ENCODE measurements at regions not wholly inside any gene's neighbourhood (a gene's known extent, or its start where the extent isn't known, plus 50 kb on each side); places are given as distances from the start of the nearest gene placed in this dataset.

GRCh38 chr10:65325913-65326312 is 1599.9 kb upstream of the LRRTM3 start:
- peaks cover 16% of the 10 kb centered on the region for H3K4me1 ChIP-seq (ENCODE audit: control insufficient read depth, insufficient read depth, low read length)
- no peaks in the 10 kb centered on the region for H3K9me3 ChIP-seq (ENCODE audit: control insufficient read depth, insufficient read depth, low read length)
- H3K9ac ChIP-seq (ENCODE audit: low read depth, low read length) = peak overlapping the region; percentile 22; the same call in 1 of the 2 replicates
- H3K27ac ChIP-seq (ENCODE audit: low read depth, low read length) = peak overlapping the region; percentile 80
- peak overlapping the region; percentile 30; the same call in 1 of the 2 replicates for H3K4me3 ChIP-seq (ENCODE audit: low read depth, low read length)
- H3K27me3 ChIP-seq (ENCODE audit: control insufficient read depth, insufficient read depth, low read length) = no peaks in the 10 kb centered on the region
- H3K36me3 ChIP-seq (ENCODE audit: control insufficient read depth, insufficient read depth, low read length) = no peaks in the 10 kb centered on the region

- H3K27me3 ChIP-seq (ENCODE audit: control insufficient read depth, insufficient read depth, low read length) = no peaks in the 10 kb centered on the region
Observed at GRCh38 chr10:65328486-65328885, 1597.3 kb upstream of the LRRTM3 start.

DNA sequence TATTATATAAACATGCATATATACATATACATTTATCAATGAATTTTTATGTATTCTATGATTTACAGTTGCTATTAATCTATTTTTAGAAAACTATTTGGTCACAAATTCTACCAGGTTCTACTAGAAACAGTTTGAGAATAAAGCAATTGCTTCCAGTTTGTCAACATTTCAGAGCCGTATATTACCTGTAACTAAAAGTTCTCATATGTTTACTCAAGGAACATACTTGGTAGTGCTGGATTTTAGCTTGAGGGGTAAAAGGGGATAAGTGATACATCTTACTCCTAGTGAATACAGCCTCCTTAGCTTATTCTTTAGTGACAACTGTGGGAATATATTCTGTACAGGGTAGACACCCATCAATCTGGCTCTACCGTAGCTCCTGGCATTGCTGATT is 1590.5 kb upstream of the LRRTM3 start:
- H3K27me3 ChIP-seq (ENCODE audit: control insufficient read depth, insufficient read depth, low read length) = no peaks in the 10 kb centered on the region
- no peak overlapping the region for H3K4me3 ChIP-seq (ENCODE audit: low read depth, low read length)
- H3K9me3 ChIP-seq (ENCODE audit: control insufficient read depth, insufficient read depth, low read length) = no peaks in the 10 kb centered on the region
- H3K9ac ChIP-seq (ENCODE audit: low read depth, low read length) = no peak overlapping the region
- H3K36me3 ChIP-seq (ENCODE audit: control insufficient read depth, insufficient read depth, low read length) = no peaks in the 10 kb centered on the region
- H3K4me1 ChIP-seq (ENCODE audit: control insufficient read depth, insufficient read depth, low read length) = no peaks in the 10 kb centered on the region
- no peak overlapping the region for H3K27ac ChIP-seq (ENCODE audit: low read depth, low read length)

More at GRCh38 chr10:65328486-65328885, 1597.3 kb upstream of the LRRTM3 start:
- no peaks in the 10 kb centered on the region for H3K36me3 ChIP-seq (ENCODE audit: control insufficient read depth, insufficient read depth, low read length)
- no peak overlapping the region for H3K4me3 ChIP-seq (ENCODE audit: low read depth, low read length)
- H3K9me3 ChIP-seq (ENCODE audit: control insufficient read depth, insufficient read depth, low read length) = no peaks in the 10 kb centered on the region
- H3K4me1 ChIP-seq (ENCODE audit: control insufficient read depth, insufficient read depth, low read length) = peaks cover 16% of the 10 kb centered on the region
- no peak overlapping the region for H3K9ac ChIP-seq (ENCODE audit: low read depth, low read length)
- H3K27ac ChIP-seq (ENCODE audit: low read depth, low read length) = no peak overlapping the region

GRCh38 chr10:65340340-65340739 is 1585.5 kb upstream of the LRRTM3 start:
- Histone ChIP-seq H3K36me3 (ENCODE audit: control insufficient read depth, insufficient read depth, low read length) (no peaks in the 10 kb centered on the region), H3K4me1 (ENCODE audit: control insufficient read depth, insufficient read depth, low read length) (no peaks in the 10 kb centered on the region), H3K9ac (ENCODE audit: low read depth, low read length) (no peak overlapping the region), H3K27ac (ENCODE audit: low read depth, low read length) (no peak overlapping the region), H3K27me3 (ENCODE audit: control insufficient read depth, insufficient read depth, low read length) (no peaks in the 10 kb centered on the region), H3K4me3 (ENCODE audit: low read depth, low read length) (no peak overlapping the region), H3K9me3 (ENCODE audit: control insufficient read depth, insufficient read depth, low read length) (no peaks in the 10 kb centered on the region)

DNA sequence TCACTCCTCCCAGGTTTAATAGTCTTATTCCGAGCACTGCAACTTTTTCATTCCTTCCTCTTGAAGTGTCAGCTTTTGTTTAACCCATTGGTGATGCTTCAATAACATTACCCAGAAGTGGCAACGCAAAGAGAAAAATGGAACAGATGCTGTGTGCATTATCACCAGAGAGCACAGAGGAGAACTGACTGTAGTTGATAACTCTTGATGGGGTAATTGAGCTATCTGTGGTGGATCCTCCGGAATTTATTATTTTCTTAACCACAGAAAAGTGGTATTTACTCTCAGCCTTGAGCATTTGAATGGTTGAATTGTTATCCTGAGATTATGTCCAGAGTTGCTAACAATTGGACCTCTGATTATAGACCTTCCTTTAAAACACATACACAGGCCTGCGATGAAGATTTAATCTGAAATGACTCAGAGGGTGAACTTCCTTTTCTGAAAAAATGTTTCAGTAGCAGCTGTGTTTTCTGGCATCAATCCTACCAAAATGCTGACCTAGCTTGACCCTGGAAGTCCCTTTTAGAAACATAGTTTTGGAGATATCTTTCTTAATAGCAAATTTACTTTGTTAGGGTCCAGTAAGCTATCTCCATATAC is 1584.4 kb upstream of the LRRTM3 start:
- H3K9ac ChIP-seq (ENCODE audit: low read depth, low read length) = no peak overlapping the region

GRCh38 chr10:65342245-65342644 is 1583.6 kb upstream of the LRRTM3 start:
- no peaks in the 10 kb centered on the region for H3K4me1 ChIP-seq (ENCODE audit: control insufficient read depth, insufficient read depth, low read length)
- no peaks in the 10 kb centered on the region for H3K9me3 ChIP-seq (ENCODE audit: control insufficient read depth, insufficient read depth, low read length)
- no peaks in the 10 kb centered on the region for H3K27me3 ChIP-seq (ENCODE audit: control insufficient read depth, insufficient read depth, low read length)
- no peak overlapping the region for H3K9ac ChIP-seq (ENCODE audit: low read depth, low read length)
- H3K27ac ChIP-seq (ENCODE audit: low read depth, low read length) = no peak overlapping the region
- no peak overlapping the region for H3K4me3 ChIP-seq (ENCODE audit: low read depth, low read length)
- H3K36me3 ChIP-seq (ENCODE audit: control insufficient read depth, insufficient read depth, low read length) = no peaks in the 10 kb centered on the region

More for the DNA sequence above, 1584.4 kb upstream of the LRRTM3 start:
- no peaks in the 10 kb centered on the region for H3K9me3 ChIP-seq (ENCODE audit: control insufficient read depth, insufficient read depth, low read length)
- H3K4me3 ChIP-seq (ENCODE audit: low read depth, low read length) = no peak overlapping the region
- H3K27ac ChIP-seq (ENCODE audit: low read depth, low read length) = no peak overlapping the region
- no peaks in the 10 kb centered on the region for H3K27me3 ChIP-seq (ENCODE audit: control insufficient read depth, insufficient read depth, low read length)
- no peaks in the 10 kb centered on the region for H3K4me1 ChIP-seq (ENCODE audit: control insufficient read depth, insufficient read depth, low read length)
- no peaks in the 10 kb centered on the region for H3K36me3 ChIP-seq (ENCODE audit: control insufficient read depth, insufficient read depth, low read length)

DNA sequence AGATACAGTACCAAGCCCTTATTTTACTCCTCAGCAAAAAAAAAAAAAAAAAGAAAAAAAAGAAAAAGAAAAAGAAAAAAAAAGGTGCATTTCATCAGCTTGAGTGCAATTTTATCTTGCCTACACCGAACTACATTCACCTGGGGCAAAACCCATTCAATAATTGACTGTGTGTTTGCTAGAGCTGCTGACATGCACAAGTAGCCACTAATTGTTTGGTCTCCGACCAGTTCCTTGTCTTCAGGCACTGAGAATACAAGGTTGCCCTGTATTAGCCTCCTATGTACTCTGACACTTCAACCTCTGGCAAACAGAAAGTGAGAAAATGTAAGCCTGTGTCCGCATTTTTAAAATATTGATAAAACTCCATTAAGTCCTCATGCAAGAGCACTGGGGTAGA is 1579.4 kb upstream of the LRRTM3 start:
- no peaks in the 10 kb centered on the region for H3K36me3 ChIP-seq (ENCODE audit: control insufficient read depth, insufficient read depth, low read length)
- peaks cover 3% of the 10 kb centered on the region; the same call in 1 of the 2 replicates for H3K4me1 ChIP-seq (ENCODE audit: control insufficient read depth, insufficient read depth, low read length)
- H3K9ac ChIP-seq (ENCODE audit: low read depth, low read length) = no peak overlapping the region
- no peak overlapping the region for H3K4me3 ChIP-seq (ENCODE audit: low read depth, low read length)
- H3K27me3 ChIP-seq (ENCODE audit: control insufficient read depth, insufficient read depth, low read length) = no peaks in the 10 kb centered on the region
- no peak overlapping the region for H3K27ac ChIP-seq (ENCODE audit: low read depth, low read length)
- H3K9me3 ChIP-seq (ENCODE audit: control insufficient read depth, insufficient read depth, low read length) = no peaks in the 10 kb centered on the region

GRCh38 chr10:65348637-65349036 is 1577.2 kb upstream of the LRRTM3 start:
- Histone ChIP-seq H3K9me3 (ENCODE audit: control insufficient read depth, insufficient read depth, low read length) (no peaks in the 10 kb centered on the region), H3K36me3 (ENCODE audit: control insufficient read depth, insufficient read depth, low read length) (no peaks in the 10 kb centered on the region), H3K27ac (ENCODE audit: low read depth, low read length) (no peak overlapping the region), H3K4me3 (ENCODE audit: low read depth, low read length) (no peak overlapping the region), H3K9ac (ENCODE audit: low read depth, low read length) (no peak overlapping the region), H3K4me1 (ENCODE audit: control insufficient read depth, insufficient read depth, low read length) (peaks cover 3% of the 10 kb centered on the region; the same call in 1 of the 2 replicates), H3K27me3 (ENCODE audit: control insufficient read depth, insufficient read depth, low read length) (no peaks in the 10 kb centered on the region)

DNA sequence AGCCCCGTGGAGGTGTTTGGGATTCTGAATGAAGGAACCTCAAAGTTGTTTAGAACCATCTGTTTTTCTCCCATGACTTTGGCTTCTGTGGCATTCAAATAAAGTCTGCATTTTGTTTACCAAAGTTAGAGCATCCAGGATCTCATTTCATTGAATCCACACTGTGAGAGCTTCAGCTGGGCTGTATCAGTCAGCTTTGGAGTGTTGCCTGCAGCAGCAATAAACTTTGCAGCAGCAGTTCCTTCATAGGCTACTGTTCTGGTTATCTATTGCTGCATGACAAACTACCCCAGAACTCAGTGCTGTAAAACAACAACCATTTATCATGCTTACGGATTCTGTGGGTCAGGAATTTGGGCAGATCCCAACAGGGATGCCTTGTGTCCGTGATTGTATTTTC is 1575.2 kb upstream of the LRRTM3 start:
- Histone ChIP-seq H3K9me3 (ENCODE audit: control insufficient read depth, insufficient read depth, low read length) (no peaks in the 10 kb centered on the region), H3K4me3 (ENCODE audit: low read depth, low read length) (no peak overlapping the region), H3K4me1 (ENCODE audit: control insufficient read depth, insufficient read depth, low read length) (peaks cover 7% of the 10 kb centered on the region; the same call in 1 of the 2 replicates), H3K27ac (ENCODE audit: low read depth, low read length) (no peak overlapping the region), H3K27me3 (ENCODE audit: control insufficient read depth, insufficient read depth, low read length) (no peaks in the 10 kb centered on the region), H3K36me3 (ENCODE audit: control insufficient read depth, insufficient read depth, low read length) (no peaks in the 10 kb centered on the region), H3K9ac (ENCODE audit: low read depth, low read length) (no peak overlapping the region)

- H3K9me3 ChIP-seq (ENCODE audit: control insufficient read depth, insufficient read depth, low read length) = no peaks in the 10 kb centered on the region
- no peak overlapping the region for H3K4me3 ChIP-seq (ENCODE audit: low read depth, low read length)
- H3K9ac ChIP-seq (ENCODE audit: low read depth, low read length) = no peak overlapping the region
- no peak overlapping the region for H3K27ac ChIP-seq (ENCODE audit: low read depth, low read length)
- H3K36me3 ChIP-seq (ENCODE audit: control insufficient read depth, insufficient read depth, low read length) = no peaks in the 10 kb centered on the region
- peaks cover 7% of the 10 kb centered on the region; the same call in 1 of the 2 replicates for H3K4me1 ChIP-seq (ENCODE audit: control insufficient read depth, insufficient read depth, low read length)
- H3K27me3 ChIP-seq (ENCODE audit: control insufficient read depth, insufficient read depth, low read length) = no peaks in the 10 kb centered on the region
Observed at GRCh38 chr10:65355141-65355680, 1570.6 kb upstream of the LRRTM3 start.

- H3K4me1 ChIP-seq (ENCODE audit: control insufficient read depth, insufficient read depth, low read length) = 0 out of 2 replicates have a peak, but pooled peaks cover 4% of the 10 kb centered on the region
- no peaks in the 10 kb centered on the region for H3K27me3 ChIP-seq (ENCODE audit: control insufficient read depth, insufficient read depth, low read length)
- no peak overlapping the region for H3K9ac ChIP-seq (ENCODE audit: low read depth, low read length)
- no peaks in the 10 kb centered on the region for H3K36me3 ChIP-seq (ENCODE audit: control insufficient read depth, insufficient read depth, low read length)
- no peak overlapping the region for H3K27ac ChIP-seq (ENCODE audit: low read depth, low read length)
- H3K4me3 ChIP-seq (ENCODE audit: low read depth, low read length) = no peak overlapping the region
- H3K9me3 ChIP-seq (ENCODE audit: control insufficient read depth, insufficient read depth, low read length) = no peaks in the 10 kb centered on the region
Observed at GRCh38 chr10:65358565-65358964, 1567.3 kb upstream of the LRRTM3 start.
